Muscle layer of duodenum (tissue), 2 donors: ENCODE measurements at regions not wholly inside any gene's neighbourhood (a gene's known extent, or its start where the extent isn't known, plus 50 kb on each side); places are given as distances from the start of the nearest gene placed in this dataset.

Experiments used
- H3K27ac ChIP-seq: one replicate; pipeline ENCODE4 v1.7.0; 2013; ENCODE audit warnings: mild to moderate bottlenecking, low read length
- H3K27me3 ChIP-seq: one replicate; pipeline ENCODE4 v1.7.0; 2013; ENCODE audit warnings: low read depth, mild to moderate bottlenecking, control low read depth, low read length
- H3K36me3 ChIP-seq, 2 donors: one replicate each; pipeline ENCODE4 v1.7.0; 2013; ENCODE audit warnings: low read length in 2 of 2, control low read depth in 1 of 2, mild to moderate bottlenecking in 1 of 2; ENCODE audit not compliant: insufficient read depth in 2 of 2, control insufficient read depth in 1 of 2
- H3K4me1 ChIP-seq, 2 donors: one replicate each; pipeline ENCODE4 v1.7.0; 2013; ENCODE audit warnings: low read length in 2 of 2, mild to moderate bottlenecking in 2 of 2, control low read depth in 1 of 2, moderate library complexity in 1 of 2; ENCODE audit not compliant: insufficient read depth in 2 of 2, control insufficient read depth in 1 of 2
- H3K4me3 ChIP-seq, 2 donors: one replicate each; pipeline ENCODE4 v1.7.0; 2013; ENCODE audit warnings: low read length in 2 of 2, low read depth in 1 of 2, mild to moderate bottlenecking in 1 of 2
- H3K9me3 ChIP-seq, 2 donors: one replicate each; pipeline ENCODE4 v1.7.0; 2013; ENCODE audit warnings: low read length in 2 of 2, control low read depth in 1 of 2, mild to moderate bottlenecking in 1 of 2; ENCODE audit not compliant: control insufficient read depth in 1 of 2
- donor health status: healthy.

GRCh38 chr16:27701381-27701780 is 151.4 kb downstream of the KATNIP start:
- H3K27me3 ChIP-seq = no peaks in the 10 kb centered on the region
- H3K9me3 ChIP-seq = no peaks in the 10 kb centered on the region
- H3K36me3 ChIP-seq = peaks cover 21 to 22% of the 10 kb centered on the region in 2 donors
- H3K4me1 ChIP-seq = no peaks in the 10 kb centered on the region
- H3K4me3 ChIP-seq = no peak overlapping the region
- H3K27ac ChIP-seq = no peak overlapping the region

- Histone ChIP-seq H3K9me3 (no peaks in the 10 kb centered on the region), H3K4me3 (no peak overlapping the region), H3K27ac (no peak overlapping the region), H3K4me1 (no peaks in the 10 kb centered on the region), H3K27me3 (no peaks in the 10 kb centered on the region), H3K36me3 (peaks cover 21 to 30% of the 10 kb centered on the region in 2 donors)
Observed at GRCh38 chr16:27703121-27703520, 153.2 kb downstream of the KATNIP start.

DNA sequence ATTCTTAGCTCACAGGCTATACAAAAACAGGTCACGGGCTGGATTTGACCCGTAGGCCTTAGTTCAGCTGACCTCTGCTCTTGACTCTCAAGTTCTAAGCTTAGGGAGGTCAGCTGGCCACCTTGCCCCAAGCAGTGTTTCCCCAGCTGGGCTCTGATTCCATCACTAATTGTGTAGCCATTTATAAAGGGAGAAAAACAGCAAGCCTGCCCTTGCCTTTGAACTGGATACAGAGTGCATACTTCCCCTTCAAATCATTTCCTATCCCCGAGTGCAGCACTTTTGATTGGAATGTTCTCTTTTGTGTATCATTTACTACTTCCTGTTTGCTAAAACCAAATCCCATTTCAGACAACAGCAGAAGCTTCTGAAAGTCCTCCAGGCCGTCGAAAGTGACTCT is 153.6 kb downstream of the KATNIP start:
- no peak overlapping the region for H3K27ac ChIP-seq
- H3K4me1 ChIP-seq = no peaks in the 10 kb centered on the region
- H3K9me3 ChIP-seq = no peaks in the 10 kb centered on the region
- no peak overlapping the region for H3K4me3 ChIP-seq
- H3K36me3 ChIP-seq = peaks cover 16 to 26% of the 10 kb centered on the region in 2 donors
- no peaks in the 10 kb centered on the region for H3K27me3 ChIP-seq

DNA sequence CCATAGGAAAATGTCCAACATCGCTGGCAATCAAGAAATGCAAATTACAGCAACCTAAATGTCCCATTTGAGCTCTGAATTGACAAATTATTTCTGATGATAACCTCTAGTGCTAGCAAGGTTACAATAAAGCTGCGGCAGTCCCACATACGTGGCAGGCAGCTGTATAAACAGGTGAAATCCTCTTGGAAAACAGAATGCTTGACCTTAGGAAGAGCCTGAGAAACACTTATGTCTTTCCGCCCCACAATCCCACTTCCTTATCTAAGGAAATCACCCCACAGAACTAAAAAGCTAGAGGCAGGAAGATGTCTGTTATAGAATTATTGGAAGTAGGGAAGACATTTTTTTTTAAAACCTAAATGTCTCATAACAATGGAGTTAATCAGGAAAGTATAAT is 154.3 kb downstream of the KATNIP start:
- H3K4me3 ChIP-seq = no peak overlapping the region
- no peaks in the 10 kb centered on the region for H3K9me3 ChIP-seq
- H3K36me3 ChIP-seq = peaks cover 9 to 19% of the 10 kb centered on the region in 2 donors
- H3K27me3 ChIP-seq = no peaks in the 10 kb centered on the region
- H3K4me1 ChIP-seq = no peaks in the 10 kb centered on the region
- no peak overlapping the region for H3K27ac ChIP-seq

GRCh38 chr16:27706156-27706865 is 156.4 kb downstream of the KATNIP start:
- Histone ChIP-seq H3K27me3 (no peaks in the 10 kb centered on the region), H3K4me1 (no peaks in the 10 kb centered on the region), H3K9me3 (no peaks in the 10 kb centered on the region), H3K36me3 (peaks cover 3 to 25% of the 10 kb centered on the region in 2 donors), H3K4me3 (no peak overlapping the region), H3K27ac (no peak overlapping the region)

- H3K4me3 ChIP-seq = no peak overlapping the region
Observed at GRCh38 chr16:27706866-27707685, 157.1 kb downstream of the KATNIP start.

DNA sequence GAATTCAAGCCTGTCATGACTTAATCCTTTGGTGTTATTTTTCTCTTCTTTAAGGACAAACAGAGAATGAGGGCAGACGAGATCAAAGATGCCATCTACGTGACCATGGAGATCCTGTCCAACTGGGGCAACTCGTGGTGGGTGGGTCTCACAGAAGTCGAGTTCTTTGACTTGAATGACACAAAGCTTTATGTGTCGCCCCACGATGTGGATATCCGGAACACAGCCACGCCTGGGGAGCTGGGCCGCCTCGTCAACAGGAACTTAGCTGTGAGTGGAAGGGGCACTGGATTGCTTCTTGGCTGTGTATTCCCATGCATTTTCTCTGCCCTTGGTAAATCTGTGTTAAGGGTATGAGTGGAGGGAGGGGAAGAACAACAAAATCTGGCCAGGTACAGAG is 158.7 kb downstream of the KATNIP start:
- H3K9me3 ChIP-seq = no peaks in the 10 kb centered on the region
- no peaks in the 10 kb centered on the region for H3K4me1 ChIP-seq
- no peak overlapping the region for H3K4me3 ChIP-seq
- H3K27ac ChIP-seq = no peak overlapping the region
- H3K27me3 ChIP-seq = no peaks in the 10 kb centered on the region
- H3K36me3 ChIP-seq = peaks cover 3 to 35% of the 10 kb centered on the region in 2 donors

More at GRCh38 chr16:27706866-27707685, 157.1 kb downstream of the KATNIP start:
- Histone ChIP-seq H3K9me3 (no peaks in the 10 kb centered on the region), H3K27ac (no peak overlapping the region), H3K36me3 (peaks cover 3 to 30% of the 10 kb centered on the region in 2 donors), H3K4me1 (no peaks in the 10 kb centered on the region), H3K27me3 (no peaks in the 10 kb centered on the region)

DNA sequence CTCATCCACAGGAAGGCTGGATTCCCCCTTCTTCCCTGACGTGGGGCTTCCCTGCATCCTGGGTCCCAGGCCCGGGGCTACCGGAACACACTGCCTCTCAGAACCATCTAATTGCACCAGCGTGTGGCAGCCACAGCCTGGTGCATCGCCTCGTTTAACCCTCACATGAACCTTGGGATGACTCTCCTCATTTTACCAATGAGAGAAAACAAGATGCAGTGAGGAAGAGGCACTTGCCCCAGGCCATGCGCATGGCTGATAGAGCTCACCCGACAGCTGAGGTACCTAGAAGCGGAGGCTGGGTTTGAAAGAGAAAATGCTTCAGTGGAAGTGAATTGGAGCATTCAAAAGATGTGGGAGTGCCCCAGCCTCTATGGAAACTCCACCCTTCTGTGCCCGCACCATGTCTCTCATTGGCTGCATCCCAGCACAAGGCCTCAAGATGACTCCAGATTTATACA is 162.3 kb downstream of the KATNIP start:
- H3K36me3 ChIP-seq = peaks cover 0 to 24% of the 10 kb centered on the region in 2 donors
- H3K27ac ChIP-seq = no peak overlapping the region
- no peak overlapping the region for H3K4me3 ChIP-seq

GRCh38 chr16:27717726-27718125 is 167.8 kb downstream of the KATNIP start:
- Histone ChIP-seq H3K9me3 (no peaks in the 10 kb centered on the region), H3K27me3 (no peaks in the 10 kb centered on the region), H3K27ac (no peak overlapping the region), H3K4me1 (peaks cover 13% of the 10 kb centered on the region in 2 donors), H3K36me3 (peaks cover 0 to 7% of the 10 kb centered on the region in 2 donors), H3K4me3 (no peak overlapping the region)

More for the DNA sequence above, 162.3 kb downstream of the KATNIP start:
- H3K27me3 ChIP-seq = no peaks in the 10 kb centered on the region
- no peaks in the 10 kb centered on the region for H3K4me1 ChIP-seq
- no peaks in the 10 kb centered on the region for H3K9me3 ChIP-seq

DNA sequence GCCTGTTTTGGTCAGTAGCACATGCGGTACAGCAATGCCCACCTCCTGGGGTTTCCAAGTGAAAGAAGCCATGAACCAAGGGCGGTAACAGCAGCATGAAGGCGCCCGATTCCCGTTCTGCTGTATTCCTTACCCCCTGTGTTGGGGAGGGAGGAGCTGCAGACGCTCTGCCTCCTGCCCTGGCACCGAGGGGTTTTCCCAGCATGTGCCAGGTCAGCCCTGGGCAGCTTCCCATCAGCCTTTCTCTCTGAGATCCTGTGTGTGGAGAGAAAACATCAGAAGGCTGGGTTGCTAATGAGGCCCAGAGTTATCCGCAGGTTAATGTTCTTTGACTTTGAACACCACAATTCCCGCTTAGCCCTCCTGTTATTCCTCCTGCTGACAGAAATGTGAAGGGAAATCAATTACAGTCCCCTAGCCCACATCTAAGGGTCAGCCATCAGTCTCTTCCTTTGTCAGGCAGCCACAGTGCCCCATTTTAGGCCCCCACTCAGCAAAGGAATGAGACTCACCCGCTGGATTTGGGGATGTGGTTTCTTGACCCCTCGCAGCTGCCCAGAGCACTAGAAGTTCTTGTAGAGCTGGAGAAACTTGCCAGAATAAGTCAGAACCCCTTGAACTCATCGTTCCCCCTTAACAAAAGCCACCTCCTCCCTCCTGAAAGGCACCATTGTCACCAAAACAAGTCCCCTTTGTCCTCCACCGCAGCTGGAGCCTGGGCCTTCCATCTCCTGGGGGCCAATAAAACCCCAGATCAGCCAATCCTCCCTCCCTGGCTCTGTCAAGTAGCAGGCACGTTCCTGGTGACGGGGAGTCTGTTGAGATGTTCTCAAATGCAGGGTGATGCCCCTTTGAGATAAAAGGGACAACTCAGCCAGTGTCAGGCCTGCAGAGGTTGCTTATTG is 168.5 kb downstream of the KATNIP start:
- Histone ChIP-seq H3K4me1 (peaks cover 15 to 16% of the 10 kb centered on the region in 2 donors), H3K4me3 (no peak overlapping the region), H3K27ac (no peak overlapping the region), H3K9me3 (no peaks in the 10 kb centered on the region), H3K36me3 (peaks cover 0 to 10% of the 10 kb centered on the region in 2 donors), H3K27me3 (no peaks in the 10 kb centered on the region)

GRCh38 chr16:27719106-27719445 is 169.1 kb downstream of the KATNIP start:
- Histone ChIP-seq H3K36me3 (peaks cover 0 to 10% of the 10 kb centered on the region in 2 donors), H3K9me3 (no peaks in the 10 kb centered on the region), H3K27ac (no peak overlapping the region), H3K4me3 (no peak overlapping the region), H3K4me1 (peaks cover 16 to 20% of the 10 kb centered on the region in 2 donors), H3K27me3 (no peaks in the 10 kb centered on the region)
